ENCODE measurements at regions not wholly inside any gene's neighbourhood (a gene's known extent, or its start where the extent isn't known, plus 50 kb on each side); places are given as distances from the start of the nearest gene placed in this dataset.
"Not testable (repeated sequence)": the region's sequence is repeated elsewhere in the genome, so short reads cannot be mapped to it uniquely, and the experiment has no call there.

DNA sequence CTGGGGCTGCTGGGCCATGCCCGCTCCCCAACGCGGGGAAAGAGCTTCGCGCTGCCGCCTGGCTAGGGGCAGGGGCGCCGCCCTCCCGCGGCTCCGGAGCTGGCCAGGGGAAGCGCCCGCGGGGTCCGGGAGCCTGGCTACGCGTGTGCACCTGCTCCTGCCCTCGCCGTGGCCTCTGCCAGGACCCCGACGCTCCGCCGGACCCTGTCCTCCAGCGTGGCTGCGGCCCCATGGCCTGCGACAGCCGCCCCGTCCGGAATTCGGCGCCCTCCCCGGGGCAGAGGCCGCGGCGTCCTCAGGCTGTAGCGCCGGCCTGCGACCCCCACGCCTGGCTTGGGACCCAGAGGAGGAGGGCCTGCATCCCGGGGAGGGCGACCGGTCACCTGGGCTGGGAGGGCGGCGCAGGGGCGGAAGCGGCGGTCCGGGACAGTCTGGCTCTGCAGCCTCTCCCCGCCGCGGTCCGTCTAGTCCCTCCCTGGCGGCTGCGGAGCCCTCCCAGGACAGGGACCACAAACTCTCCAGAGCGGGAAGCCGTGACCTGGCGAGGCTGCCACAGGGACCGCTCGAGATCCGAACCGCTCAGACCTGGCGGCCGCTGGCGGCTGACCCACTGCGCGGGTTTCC lies 85.6 kb downstream of the ALG10 start:
- Histone ChIP-seq H3K9me3 (no peaks in the 10 kb centered on the region), H3K27ac (no peak overlapping the region), H3K4me1 (no peaks in the 10 kb centered on the region), H3K4me3 (no peak overlapping the region), H3K36me3 (no peaks in the 10 kb centered on the region), H3K27me3 (peaks cover 20% of the 10 kb centered on the region)
- TF ChIP-seq POLR2A (IDR thresholded peaks at IDR 0.05) (no peak), EP300 (IDR thresholded peaks at IDR 0.05; ENCODE audit: low read depth) (no peak), POLR2AphosphoS5 (IDR thresholded peaks at IDR 0.05) (no peak)
- TF ChIP-seq, protein P1, sequence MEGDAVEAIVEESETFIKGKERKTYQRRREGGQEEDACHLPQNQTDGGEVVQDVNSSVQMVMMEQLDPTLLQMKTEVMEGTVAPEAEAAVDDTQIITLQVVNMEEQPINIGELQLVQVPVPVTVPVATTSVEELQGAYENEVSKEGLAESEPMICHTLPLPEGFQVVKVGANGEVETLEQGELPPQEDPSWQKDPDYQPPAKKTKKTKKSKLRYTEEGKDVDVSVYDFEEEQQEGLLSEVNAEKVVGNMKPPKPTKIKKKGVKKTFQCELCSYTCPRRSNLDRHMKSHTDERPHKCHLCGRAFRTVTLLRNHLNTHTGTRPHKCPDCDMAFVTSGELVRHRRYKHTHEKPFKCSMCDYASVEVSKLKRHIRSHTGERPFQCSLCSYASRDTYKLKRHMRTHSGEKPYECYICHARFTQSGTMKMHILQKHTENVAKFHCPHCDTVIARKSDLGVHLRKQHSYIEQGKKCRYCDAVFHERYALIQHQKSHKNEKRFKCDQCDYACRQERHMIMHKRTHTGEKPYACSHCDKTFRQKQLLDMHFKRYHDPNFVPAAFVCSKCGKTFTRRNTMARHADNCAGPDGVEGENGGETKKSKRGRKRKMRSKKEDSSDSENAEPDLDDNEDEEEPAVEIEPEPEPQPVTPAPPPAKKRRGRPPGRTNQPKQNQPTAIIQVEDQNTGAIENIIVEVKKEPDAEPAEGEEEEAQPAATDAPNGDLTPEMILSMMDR (IDR thresholded peaks at IDR 0.05) = no peak
- in situ Hi-C loops (cut with MboI; ENCODE audit: low pct_ligation_motif_present in 1 of 4, low pct_unique_long_range_greater_than_20kb in 1 of 4, low sequenced_read_pairs in 3 of 4) (loop anchor here in 1 of 4 donors (25.0 kb wide), 1 partner anchor 104 kb away; no protein-coding TSS in a partner anchor), intact Hi-C loops (cut with DNase I; ENCODE audit: low total_unique reads) (no loop called here)
- DNase-seq = no peak
- 66% methylated on average over 27 of the region's 66 CpGs; no CpG with 5 or more reads in 1 of the 2 donors for WGBS, 2 donors (ENCODE audit: low coverage in 1 of 2)

DNA sequence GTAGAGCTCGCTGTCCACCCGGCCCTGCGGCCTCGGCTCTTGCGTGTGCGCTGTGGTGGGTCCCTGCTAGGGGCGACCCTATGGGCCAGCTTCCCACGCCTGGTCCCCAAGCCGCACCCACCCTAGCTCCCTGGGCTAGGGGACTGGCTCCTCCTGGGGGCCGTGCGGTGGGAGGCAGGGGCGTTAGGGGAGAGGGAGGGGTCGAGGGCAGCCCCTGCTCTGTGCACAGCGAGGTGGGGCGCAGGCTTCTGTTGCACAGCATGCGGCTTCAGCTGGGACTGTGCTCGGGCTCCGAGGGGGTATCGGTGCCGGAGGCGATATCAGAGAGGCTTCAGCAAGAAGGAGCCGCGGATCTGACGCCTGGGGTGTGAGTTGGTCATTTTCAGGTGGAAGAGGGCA lies 86.1 kb downstream of the ALG10 start:
- H3K4me3 ChIP-seq = no peak overlapping the region
- H3K27me3 ChIP-seq = peaks cover 20% of the 10 kb centered on the region
- no peak for TF ChIP-seq EP300 (IDR thresholded peaks at IDR 0.05; ENCODE audit: low read depth)
- TF ChIP-seq POLR2A (IDR thresholded peaks at IDR 0.05) = no peak
- no peak for TF ChIP-seq POLR2AphosphoS5 (IDR thresholded peaks at IDR 0.05)
- TF ChIP-seq, protein P1 (IDR thresholded peaks at IDR 0.05) = no peak
- DNase-seq = no peak
- in situ Hi-C loops (cut with MboI; ENCODE audit: low pct_ligation_motif_present in 1 of 4, low pct_unique_long_range_greater_than_20kb in 1 of 4, low sequenced_read_pairs in 3 of 4) (loop anchor here in 1 of 4 donors (25.0 kb wide), 1 partner anchor 104 kb away; no protein-coding TSS in a partner anchor), intact Hi-C loops (cut with DNase I; ENCODE audit: low total_unique reads) (no loop called here)
- 71% methylated on average over 20 of the region's 24 CpGs; no CpG with 5 or more reads in 1 of the 2 donors for WGBS, 2 donors (ENCODE audit: low coverage in 1 of 2)
- H3K36me3 ChIP-seq = no peaks in the 10 kb centered on the region
- H3K4me1 ChIP-seq = no peaks in the 10 kb centered on the region
- H3K27ac ChIP-seq = no peak overlapping the region
- no peaks in the 10 kb centered on the region for H3K9me3 ChIP-seq

DNA sequence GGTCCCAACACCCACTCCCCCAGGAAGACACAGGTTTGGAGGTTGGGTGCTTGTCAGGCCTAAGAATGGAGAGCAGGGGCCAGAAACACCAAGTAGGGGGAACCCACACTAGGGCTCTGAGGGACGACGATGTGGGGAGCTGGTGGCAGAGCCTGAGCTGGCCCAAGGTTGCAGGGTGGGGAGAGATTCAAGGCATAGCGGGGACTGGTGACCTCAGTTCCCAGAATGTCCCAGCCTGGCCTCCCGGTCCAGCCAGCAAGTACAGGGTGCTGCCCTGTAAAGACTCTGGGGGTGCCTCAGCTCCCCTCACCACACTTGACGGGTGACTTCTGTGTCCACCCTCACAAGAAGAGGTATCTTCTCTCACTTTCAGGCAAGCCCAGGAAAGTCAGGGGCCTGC lies 86.7 kb downstream of the ALG10 start:
- TF ChIP-seq POLR2A (IDR thresholded peaks at IDR 0.05) = no peak
- TF ChIP-seq, protein P1 (IDR thresholded peaks at IDR 0.05) = no peak
- no peak for TF ChIP-seq POLR2AphosphoS5 (IDR thresholded peaks at IDR 0.05)
- TF ChIP-seq EP300 (IDR thresholded peaks at IDR 0.05; ENCODE audit: low read depth) = no peak
- no peak for DNase-seq
- Histone ChIP-seq H3K27me3 (peaks cover 20% of the 10 kb centered on the region), H3K27ac (no peak overlapping the region), H3K36me3 (no peaks in the 10 kb centered on the region), H3K9me3 (no peaks in the 10 kb centered on the region), H3K4me3 (no peak overlapping the region), H3K4me1 (no peaks in the 10 kb centered on the region)
- in situ Hi-C loops (cut with MboI; ENCODE audit: low pct_ligation_motif_present in 1 of 4, low pct_unique_long_range_greater_than_20kb in 1 of 4, low sequenced_read_pairs in 3 of 4) = loop anchor here in 1 of 4 donors (25.0 kb wide), 1 partner anchor 103 kb away; no protein-coding TSS in a partner anchor
- intact Hi-C loops (cut with DNase I; ENCODE audit: low total_unique reads) = no loop called here
- WGBS, 2 donors (ENCODE audit: low coverage in 1 of 2) = 83% methylated on average over 5 of the region's 5 CpGs; no CpG with 5 or more reads in 1 of the 2 donors

DNA sequence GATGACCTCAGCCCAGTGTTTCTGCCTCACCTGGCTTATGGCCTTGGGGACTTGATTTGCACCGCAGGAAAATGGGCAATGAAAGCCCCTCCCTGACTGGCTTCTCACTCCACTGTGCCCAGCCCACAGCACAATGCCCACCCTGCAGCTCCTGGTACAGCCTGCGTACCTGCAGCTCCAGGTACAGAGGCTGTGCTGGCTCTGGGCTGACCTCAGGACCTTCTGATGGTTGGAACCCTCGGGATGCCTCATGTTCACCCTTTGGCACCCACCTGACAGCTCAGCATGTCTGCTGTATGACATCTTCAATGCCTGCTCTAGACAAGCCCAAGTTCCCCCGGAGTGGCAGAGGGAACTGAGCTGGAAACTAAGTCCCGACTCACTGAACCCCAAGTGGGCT lies 87.1 kb downstream of the ALG10 start:
- Histone ChIP-seq H3K36me3 (no peaks in the 10 kb centered on the region), H3K4me1 (no peaks in the 10 kb centered on the region), H3K4me3 (no peak overlapping the region), H3K27me3 (peaks cover 20% of the 10 kb centered on the region), H3K27ac (no peak overlapping the region), H3K9me3 (no peaks in the 10 kb centered on the region)
- intact Hi-C loops (cut with DNase I; ENCODE audit: low total_unique reads) = no loop called here
- in situ Hi-C loops (cut with MboI; ENCODE audit: low pct_ligation_motif_present in 1 of 4, low pct_unique_long_range_greater_than_20kb in 1 of 4, low sequenced_read_pairs in 3 of 4) = loop anchor here in 1 of 4 donors (25.0 kb wide), 1 partner anchor 103 kb away; no protein-coding TSS in a partner anchor
- WGBS, 2 donors (ENCODE audit: low coverage in 1 of 2) = 85 to 86% methylated on average over 2 to 5 of the region's 5 CpGs
- no peak for DNase-seq
- no peak for TF ChIP-seq POLR2A (IDR thresholded peaks at IDR 0.05)
- TF ChIP-seq POLR2AphosphoS5 (IDR thresholded peaks at IDR 0.05) = no peak
- no peak for TF ChIP-seq EP300 (IDR thresholded peaks at IDR 0.05; ENCODE audit: low read depth)

DNA sequence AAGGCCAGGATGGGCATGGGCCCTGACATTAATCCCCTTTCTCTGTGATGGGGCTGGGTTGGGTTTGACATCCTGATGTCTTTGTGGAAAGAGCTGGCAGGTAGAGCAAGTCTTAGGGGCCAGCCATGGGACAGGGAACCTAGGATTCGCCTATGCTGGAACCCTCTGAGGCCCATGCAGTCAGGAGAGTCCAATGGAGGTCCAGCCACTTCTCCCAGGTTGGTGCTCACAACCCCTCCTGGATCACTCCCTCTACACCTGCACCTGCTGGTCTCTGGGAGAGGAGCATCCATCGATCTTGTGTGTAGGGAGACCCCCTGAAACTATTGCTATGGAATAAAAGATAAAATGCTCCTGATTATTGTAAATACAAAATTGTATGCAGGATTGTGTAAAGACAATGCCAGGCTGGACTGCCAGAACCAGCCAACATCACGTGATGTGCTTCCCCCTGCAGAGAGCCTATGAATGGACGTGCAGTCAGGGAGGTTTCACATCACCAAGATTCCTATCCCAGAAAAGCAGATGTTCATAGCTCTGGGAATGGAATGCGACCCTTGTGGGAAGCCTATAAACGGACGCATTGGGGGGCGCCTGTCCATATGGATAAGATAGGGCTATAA lies 87.7 kb downstream of the ALG10 start:
- intact Hi-C loops (cut with DNase I; ENCODE audit: low total_unique reads); H3K9me3 ChIP-seq; H3K36me3 ChIP-seq; H3K4me1 ChIP-seq; H3K27ac ChIP-seq; H3K4me3 ChIP-seq; DNase-seq: not testable (repeated sequence)
- in situ Hi-C loops (cut with MboI; ENCODE audit: low pct_ligation_motif_present in 1 of 4, low pct_unique_long_range_greater_than_20kb in 1 of 4, low sequenced_read_pairs in 3 of 4) = loop anchor here in 1 of 4 donors (25.0 kb wide), 1 partner anchor 102 kb away; no protein-coding TSS in a partner anchor
- 74 to 80% methylated on average over 5 to 8 of the region's 8 CpGs for WGBS, 2 donors (ENCODE audit: low coverage in 1 of 2)
- H3K27me3 ChIP-seq = peaks cover 20% of the 10 kb centered on the region
